ENCODE measurements at regions not wholly inside any gene's neighbourhood (a gene's known extent, or its start where the extent isn't known, plus 50 kb on each side); places are given as distances from the start of the nearest gene placed in this dataset.

DNA sequence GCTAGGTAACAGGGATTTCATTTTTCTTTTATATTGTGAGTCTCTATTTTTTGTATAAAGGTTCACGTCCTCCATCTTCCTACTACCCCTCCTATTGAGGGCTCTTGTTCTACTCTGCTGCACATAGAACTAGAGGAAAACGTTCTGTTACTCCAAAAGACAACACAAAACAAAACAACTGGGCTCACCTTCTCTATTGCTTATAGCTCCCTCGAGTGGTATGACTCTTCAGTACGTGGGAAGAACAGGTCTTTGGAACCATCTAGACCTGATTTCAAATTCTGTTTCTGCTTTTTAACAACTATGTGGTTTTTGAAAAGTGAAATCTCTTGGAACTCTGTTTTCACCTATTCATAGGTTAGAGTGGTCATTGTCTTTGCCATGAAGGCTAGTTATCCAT lies 515.3 kb downstream of the SOX2 start:
- TF ChIP-seq, protein P1, sequence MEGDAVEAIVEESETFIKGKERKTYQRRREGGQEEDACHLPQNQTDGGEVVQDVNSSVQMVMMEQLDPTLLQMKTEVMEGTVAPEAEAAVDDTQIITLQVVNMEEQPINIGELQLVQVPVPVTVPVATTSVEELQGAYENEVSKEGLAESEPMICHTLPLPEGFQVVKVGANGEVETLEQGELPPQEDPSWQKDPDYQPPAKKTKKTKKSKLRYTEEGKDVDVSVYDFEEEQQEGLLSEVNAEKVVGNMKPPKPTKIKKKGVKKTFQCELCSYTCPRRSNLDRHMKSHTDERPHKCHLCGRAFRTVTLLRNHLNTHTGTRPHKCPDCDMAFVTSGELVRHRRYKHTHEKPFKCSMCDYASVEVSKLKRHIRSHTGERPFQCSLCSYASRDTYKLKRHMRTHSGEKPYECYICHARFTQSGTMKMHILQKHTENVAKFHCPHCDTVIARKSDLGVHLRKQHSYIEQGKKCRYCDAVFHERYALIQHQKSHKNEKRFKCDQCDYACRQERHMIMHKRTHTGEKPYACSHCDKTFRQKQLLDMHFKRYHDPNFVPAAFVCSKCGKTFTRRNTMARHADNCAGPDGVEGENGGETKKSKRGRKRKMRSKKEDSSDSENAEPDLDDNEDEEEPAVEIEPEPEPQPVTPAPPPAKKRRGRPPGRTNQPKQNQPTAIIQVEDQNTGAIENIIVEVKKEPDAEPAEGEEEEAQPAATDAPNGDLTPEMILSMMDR (IDR thresholded peaks at IDR 0.05): no peak
- TF ChIP-seq POLR2A (IDR thresholded peaks at IDR 0.05): no peak

All from uterus (tissue), 2 donors.